ENCODE measurements at regions not wholly inside any gene's neighbourhood (a gene's known extent, or its start where the extent isn't known, plus 50 kb on each side); places are given as distances from the start of the nearest gene placed in this dataset.

GRCh38 chrX:126448681-126449080 lies 103.9 kb downstream of the DCAF12L1 start:
- Mint-ChIP-seq H3K9me3 (peaks cover 65% of the 10 kb centered on the region), H3K4me3 (no peak overlapping the region), H3K27ac (no peak overlapping the region), H3K36me3 (ENCODE audit: low read depth) (peaks cover 14% of the 10 kb centered on the region), H3K27me3 (ENCODE audit: low read depth, poor library complexity) (peaks cover 4% of the 10 kb centered on the region), H3K4me1 (no peaks in the 10 kb centered on the region)
- TF ChIP-seq CTCF (IDR thresholded peaks at IDR 0.05) = no peak
- no peak for DNase-seq

Data from nephron progenitor cell (in vitro differentiated cells).